GM18519 (cell line): ENCODE measurements at regions not wholly inside any gene's neighbourhood (a gene's known extent, or its start where the extent isn't known, plus 50 kb on each side); places are given as distances from the start of the nearest gene placed in this dataset.

ENCODE experiments used
- ATAC-seq: cut with Tn5 transposase; IDR thresholded peaks from one replicate; pipeline ENCODE4 v1.9.1; 2021; ENCODE audit warnings: mild to moderate bottlenecking, moderate library complexity; ENCODE audit not compliant: unreplicated experiment, low FRiP score

GRCh38 chr10:124220971-124221355, 127.6 kb upstream of the CHST15 start:
- no peak for ATAC-seq

GRCh38 chr10:124220547-124220946, 127.1 kb upstream of the CHST15 start:
- no peak for ATAC-seq

DNA sequence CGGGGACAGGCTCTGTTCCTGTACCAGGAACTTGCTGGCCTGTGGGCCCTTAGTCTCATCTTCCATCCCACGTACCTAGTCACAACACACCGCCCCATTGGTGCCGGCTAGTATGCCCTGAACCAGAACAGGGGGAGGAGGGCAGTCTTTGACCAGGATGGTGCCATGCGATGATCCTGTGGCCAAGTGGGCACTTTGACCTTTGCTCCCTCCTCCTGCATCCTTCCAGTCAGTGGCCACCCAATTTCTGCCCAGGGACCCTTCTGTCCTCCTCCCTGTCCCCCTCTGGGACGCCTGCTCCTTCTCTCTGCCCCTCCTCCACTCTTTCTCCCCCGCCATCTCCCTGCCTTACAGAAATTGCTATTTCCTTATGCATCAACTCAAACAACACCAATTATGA, 126.3 kb upstream of the CHST15 start:
- ATAC-seq: no peak

- no peak for ATAC-seq
Observed at GRCh38 chr10:124219062-124219461, 125.7 kb upstream of the CHST15 start.

DNA sequence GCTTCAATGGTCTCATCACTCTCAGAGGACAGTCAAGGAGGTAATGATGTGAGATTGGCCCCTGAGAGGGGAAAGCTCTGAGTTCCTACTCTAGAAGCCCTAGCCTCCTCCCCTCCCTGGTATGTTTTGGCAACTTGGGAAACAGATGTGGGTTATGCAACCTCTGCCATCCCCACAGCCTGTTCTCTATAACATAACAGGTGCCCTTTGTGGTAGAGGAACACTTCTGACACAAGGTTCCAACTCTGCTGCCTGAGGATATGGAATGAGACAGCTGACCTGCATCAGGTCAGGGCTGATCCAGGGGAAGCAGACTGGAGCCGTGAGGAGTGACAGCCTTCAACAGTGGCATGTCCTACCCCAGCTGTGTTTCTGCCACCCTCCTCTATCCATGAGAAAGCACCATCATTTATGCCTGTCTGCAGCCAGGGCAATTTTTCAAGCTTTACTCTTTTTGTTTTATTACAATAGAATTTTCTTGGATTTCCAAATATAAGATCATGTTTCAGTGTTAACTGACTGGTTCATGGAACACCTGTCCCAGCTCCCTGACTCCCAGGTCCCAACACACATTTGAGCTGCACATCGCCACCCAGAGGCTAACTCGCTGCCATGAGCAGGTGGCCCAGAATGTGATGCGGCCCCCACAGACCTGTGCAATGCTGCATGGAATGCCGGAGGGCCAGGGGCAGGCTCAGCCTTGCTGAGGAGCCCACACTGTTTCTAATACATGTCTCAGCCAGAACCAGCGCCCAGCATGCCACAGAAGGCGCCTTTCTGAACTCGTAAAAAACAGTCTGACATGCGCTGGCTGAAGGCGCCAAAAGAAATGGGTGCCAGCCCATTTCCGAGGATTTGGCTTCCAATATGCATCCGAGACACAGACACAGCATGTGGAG, 124.8 kb upstream of the CHST15 start:
- no peak for ATAC-seq

- ATAC-seq: no peak
Observed at GRCh38 chr10:124217031-124217430, 123.6 kb upstream of the CHST15 start.

GRCh38 chr10:124214610-124215375, 121.4 kb upstream of the CHST15 start:
- ATAC-seq: no peak

GRCh38 chr10:124213899-124214510, 120.6 kb upstream of the CHST15 start:
- ATAC-seq: no peak

DNA sequence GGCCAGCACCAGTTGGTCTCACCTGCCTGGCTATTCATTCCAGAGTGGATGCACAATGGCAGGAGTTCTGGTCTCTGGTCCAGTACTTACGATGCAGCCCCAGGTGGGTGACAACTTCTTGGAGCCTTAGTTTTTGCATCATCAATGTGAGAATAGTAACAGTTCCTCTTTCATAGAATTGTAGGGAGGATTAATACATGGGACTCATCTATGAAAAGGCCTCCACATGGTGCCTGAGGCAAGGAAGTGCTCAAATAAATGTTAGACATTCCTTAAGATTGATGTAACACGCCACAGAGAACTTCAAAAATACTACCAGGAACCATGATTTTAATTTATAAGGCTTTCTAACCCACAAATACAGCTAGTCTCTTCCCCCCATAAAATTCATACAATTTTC, 120.1 kb upstream of the CHST15 start:
- no peak for ATAC-seq

DNA sequence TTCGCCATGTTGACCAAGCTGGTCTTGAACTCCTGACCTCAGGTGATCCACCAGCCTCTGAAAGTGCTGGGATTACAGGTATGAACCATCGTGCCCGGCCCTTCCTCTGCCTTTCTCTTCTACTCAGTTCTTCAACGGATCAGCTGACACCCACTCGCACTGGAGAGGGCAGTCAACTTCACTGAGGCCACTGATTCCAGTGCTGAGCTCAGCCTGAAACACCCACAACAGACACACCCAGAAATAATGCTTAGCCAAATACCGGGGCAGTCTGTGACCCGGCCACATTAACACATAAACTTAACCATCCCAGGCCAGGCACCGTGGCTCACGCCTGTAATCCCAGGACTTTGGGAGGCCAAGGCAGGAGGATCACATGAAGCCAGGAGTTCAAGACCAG, 119.3 kb upstream of the CHST15 start:
- ATAC-seq: no peak

DNA sequence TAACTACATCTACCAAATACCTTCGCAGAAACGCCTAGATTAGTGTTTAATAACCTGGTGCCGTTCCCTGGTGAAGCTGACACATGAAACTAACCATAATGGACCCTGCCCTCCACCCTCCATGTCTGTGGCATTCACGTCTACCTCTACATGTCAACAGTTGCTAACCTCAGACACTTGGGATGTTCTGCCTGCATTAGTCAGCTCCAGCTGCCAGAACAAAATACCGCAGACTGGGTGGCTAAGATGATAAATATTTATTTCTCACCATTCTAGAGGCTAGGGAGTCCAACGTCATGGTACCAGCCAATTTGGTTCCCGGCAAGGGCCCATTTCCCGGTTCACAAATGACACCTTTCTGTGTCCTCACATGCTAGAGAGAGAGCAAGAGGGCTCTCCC, 118.5 kb upstream of the CHST15 start:
- ATAC-seq: no peak

- no peak for ATAC-seq
Observed at GRCh38 chr10:124210263-124210662, 116.9 kb upstream of the CHST15 start.

GRCh38 chr10:124207391-124207790, 114.0 kb upstream of the CHST15 start:
- no peak for ATAC-seq

GRCh38 chr10:124206616-124207015, 113.2 kb upstream of the CHST15 start:
- no peak for ATAC-seq

- no peak for ATAC-seq
Observed at GRCh38 chr10:124205432-124205831, 112.0 kb upstream of the CHST15 start.

DNA sequence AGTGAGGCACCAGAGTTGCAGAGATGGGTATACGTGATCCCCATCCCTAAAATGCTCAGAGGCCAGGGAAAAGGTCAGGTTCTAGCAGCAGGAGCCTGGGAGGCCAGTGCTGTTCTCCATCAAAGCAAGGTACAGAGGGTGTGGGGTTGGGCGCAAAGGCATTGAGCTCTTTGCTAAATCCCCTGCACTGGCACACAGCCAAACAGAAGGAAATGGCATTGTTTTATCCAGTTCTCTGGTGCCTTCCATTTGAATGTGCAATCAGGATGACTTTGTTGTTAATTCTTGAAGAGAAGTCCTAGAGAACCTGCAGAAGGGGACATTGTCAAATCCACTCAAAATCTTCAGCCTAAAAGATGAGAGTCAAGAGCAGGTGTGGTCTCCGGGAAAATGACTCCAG, 111.3 kb upstream of the CHST15 start:
- no peak for ATAC-seq

- no peak for ATAC-seq
Observed at GRCh38 chr10:124200011-124200410, 106.6 kb upstream of the CHST15 start.

DNA sequence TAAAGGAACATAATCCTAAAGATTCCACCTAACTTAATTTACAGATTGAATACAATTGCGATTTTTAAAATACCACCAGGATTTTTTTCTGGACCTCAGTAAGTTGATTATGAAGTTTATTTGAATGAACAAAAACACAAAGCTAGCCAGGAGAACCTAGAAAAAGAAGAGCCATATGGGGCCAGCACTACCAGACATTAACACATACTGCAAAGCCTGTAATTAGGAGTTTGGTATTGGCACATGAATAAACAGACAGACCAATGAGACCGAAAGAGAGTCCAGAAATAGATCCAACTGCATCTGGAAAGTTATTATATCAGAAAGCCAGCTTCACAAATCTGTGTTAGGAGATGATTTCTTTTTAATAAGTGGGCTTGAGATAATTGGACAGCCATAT, 105.5 kb upstream of the CHST15 start:
- no peak for ATAC-seq

GRCh38 chr10:124198125-124198501, 104.7 kb upstream of the CHST15 start:
- ATAC-seq: no peak

DNA sequence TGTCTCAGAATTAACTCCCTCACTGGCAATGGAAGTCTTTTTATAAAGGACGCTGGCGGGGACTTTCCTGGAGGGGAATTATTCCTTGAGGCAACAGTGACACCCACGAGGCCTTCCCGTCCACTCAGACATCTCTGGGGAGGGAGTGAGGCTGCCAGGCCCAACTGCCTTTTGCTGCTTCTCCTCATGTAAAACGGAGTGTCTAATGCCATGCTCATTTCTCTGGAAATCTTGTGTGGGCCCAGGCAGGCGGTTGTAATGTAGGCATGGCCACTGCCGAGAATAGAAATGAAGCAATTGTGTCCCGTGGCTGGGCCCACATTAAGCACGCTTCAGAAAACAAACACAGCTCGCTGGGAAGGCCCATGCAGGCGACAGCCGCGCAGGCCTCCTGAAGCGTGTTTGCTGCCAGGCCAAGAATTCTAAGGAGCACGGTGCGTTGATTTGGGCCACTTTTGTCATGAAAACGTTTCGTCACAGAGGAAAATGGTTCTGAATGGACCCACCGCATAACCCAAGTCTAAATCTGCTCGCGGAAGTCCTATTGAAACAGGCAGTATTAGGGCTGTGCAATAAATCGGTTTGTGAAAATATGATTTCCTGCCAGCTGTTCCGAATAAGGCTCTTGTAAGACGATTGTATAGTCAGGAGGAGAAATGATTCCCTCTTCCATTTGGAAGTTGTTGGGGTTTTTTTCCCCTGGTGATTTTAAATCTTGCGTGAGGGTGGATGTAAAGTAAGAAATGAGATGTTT, 104.2 kb upstream of the CHST15 start:
- ATAC-seq: no peak

DNA sequence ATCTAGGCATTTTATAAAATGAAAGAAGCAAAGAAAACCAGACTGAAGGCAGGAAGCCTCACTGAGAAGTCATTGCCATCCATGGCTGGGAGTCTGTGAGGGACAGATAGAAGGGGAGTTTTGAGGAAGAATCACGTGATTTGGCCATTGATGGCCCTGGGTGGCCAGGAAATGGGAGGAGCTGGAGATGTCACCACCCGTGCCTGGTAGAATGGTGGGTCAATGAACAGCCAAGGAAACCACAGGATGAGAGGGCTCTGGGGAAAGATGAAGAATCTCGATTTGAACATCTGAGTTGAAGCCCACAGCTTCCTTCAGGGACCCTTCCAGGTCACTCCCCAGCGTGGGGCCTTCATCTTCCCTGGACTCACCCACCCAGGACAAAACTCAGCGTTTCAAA, 103.3 kb upstream of the CHST15 start:
- no peak for ATAC-seq
